ENCODE measurements at regions not wholly inside any gene's neighbourhood (a gene's known extent, or its start where the extent isn't known, plus 50 kb on each side); places are given as distances from the start of the nearest gene placed in this dataset.

GRCh38 chr21:17003258-17003615 is 509.6 kb upstream of the CXADR start:
- peaks cover 2% of the 10 kb centered on the region for H3K27me3 Mint-ChIP-seq (ENCODE audit: unreplicated experiment)
- no peak for DNase-seq (ENCODE audit: low spot score)
- H3K36me3 Mint-ChIP-seq (ENCODE audit: low read depth, unreplicated experiment): no peaks in the 10 kb centered on the region
- H3K4me3 Mint-ChIP-seq (ENCODE audit: unreplicated experiment): no peak overlapping the region
- no peak overlapping the region for H3K27ac Mint-ChIP-seq (ENCODE audit: unreplicated experiment)
- no peaks in the 10 kb centered on the region for H3K9me3 Mint-ChIP-seq (ENCODE audit: unreplicated experiment)
- no peak for TF ChIP-seq CTCF (IDR thresholded peaks at IDR 0.05; ENCODE audit: unreplicated experiment)
- H3K4me1 Mint-ChIP-seq (ENCODE audit: unreplicated experiment): no peaks in the 10 kb centered on the region

GRCh38 chr21:17003763-17004373 is 509.0 kb upstream of the CXADR start:
- Mint-ChIP-seq H3K27me3 (ENCODE audit: unreplicated experiment) (peaks cover 2% of the 10 kb centered on the region), H3K27ac (ENCODE audit: unreplicated experiment) (no peak overlapping the region), H3K36me3 (ENCODE audit: low read depth, unreplicated experiment) (no peaks in the 10 kb centered on the region), H3K4me3 (ENCODE audit: unreplicated experiment) (no peak overlapping the region), H3K9me3 (ENCODE audit: unreplicated experiment) (no peaks in the 10 kb centered on the region), H3K4me1 (ENCODE audit: unreplicated experiment) (no peaks in the 10 kb centered on the region)
- no peak for DNase-seq (ENCODE audit: low spot score)
- no peak for TF ChIP-seq CTCF (IDR thresholded peaks at IDR 0.05; ENCODE audit: unreplicated experiment)

- H3K27ac Mint-ChIP-seq (ENCODE audit: unreplicated experiment): no peak overlapping the region
- H3K36me3 Mint-ChIP-seq (ENCODE audit: low read depth, unreplicated experiment): no peaks in the 10 kb centered on the region
- H3K4me3 Mint-ChIP-seq (ENCODE audit: unreplicated experiment): no peak overlapping the region
- H3K27me3 Mint-ChIP-seq (ENCODE audit: unreplicated experiment): no peaks in the 10 kb centered on the region
- no peak for DNase-seq (ENCODE audit: low spot score)
- no peaks in the 10 kb centered on the region for H3K9me3 Mint-ChIP-seq (ENCODE audit: unreplicated experiment)
- TF ChIP-seq CTCF (IDR thresholded peaks at IDR 0.05; ENCODE audit: unreplicated experiment): no peak
- H3K4me1 Mint-ChIP-seq (ENCODE audit: unreplicated experiment): no peaks in the 10 kb centered on the region
Measured at GRCh38 chr21:17032141-17032655, 480.6 kb upstream of the CXADR start.

GRCh38 chr21:17044696-17045095 is 468.1 kb upstream of the CXADR start:
- no peak overlapping the region for H3K27ac Mint-ChIP-seq (ENCODE audit: unreplicated experiment)
- H3K4me1 Mint-ChIP-seq (ENCODE audit: unreplicated experiment): no peaks in the 10 kb centered on the region
- H3K4me3 Mint-ChIP-seq (ENCODE audit: unreplicated experiment): no peak overlapping the region
- DNase-seq (ENCODE audit: low spot score): no peak
- no peaks in the 10 kb centered on the region for H3K9me3 Mint-ChIP-seq (ENCODE audit: unreplicated experiment)
- no peak for TF ChIP-seq CTCF (IDR thresholded peaks at IDR 0.05; ENCODE audit: unreplicated experiment)
- H3K36me3 Mint-ChIP-seq (ENCODE audit: low read depth, unreplicated experiment): no peaks in the 10 kb centered on the region
- H3K27me3 Mint-ChIP-seq (ENCODE audit: unreplicated experiment): no peaks in the 10 kb centered on the region

- no peak for DNase-seq (ENCODE audit: low spot score)
- Mint-ChIP-seq H3K27me3 (ENCODE audit: unreplicated experiment) (no peaks in the 10 kb centered on the region), H3K4me1 (ENCODE audit: unreplicated experiment) (no peaks in the 10 kb centered on the region), H3K27ac (ENCODE audit: unreplicated experiment) (no peak overlapping the region), H3K36me3 (ENCODE audit: low read depth, unreplicated experiment) (no peaks in the 10 kb centered on the region), H3K9me3 (ENCODE audit: unreplicated experiment) (no peaks in the 10 kb centered on the region), H3K4me3 (ENCODE audit: unreplicated experiment) (no peak overlapping the region)
- TF ChIP-seq CTCF (IDR thresholded peaks at IDR 0.05; ENCODE audit: unreplicated experiment): peak; percentile 51
Measured at GRCh38 chr21:17045214-17045853, 467.5 kb upstream of the CXADR start.
